RKO (cell line): ENCODE measurements at regions not wholly inside any gene's neighbourhood (a gene's known extent, or its start where the extent isn't known, plus 50 kb on each side); places are given as distances from the start of the nearest gene placed in this dataset.
"Not testable (repeated sequence)": the region's sequence is repeated elsewhere in the genome, so short reads cannot be mapped to it uniquely, and the experiment has no call there.

Experiments
- DNase-seq: peaks from one replicate; pipeline ENCODE4 v3.0.0-alpha.2; 2016; ENCODE audit warnings: low spot score

GRCh38 chr2:84288293-84288692 is 170.8 kb downstream of the SUCLG1 start:
- no peak for DNase-seq

GRCh38 chr2:84286878-84287277 is 172.2 kb downstream of the SUCLG1 start:
- no peak for DNase-seq

GRCh38 chr2:84285056-84285747 is 173.9 kb downstream of the SUCLG1 start:
- DNase-seq = no peak

- DNase-seq = no peak
Measured at GRCh38 chr2:84283506-84283905, 175.6 kb downstream of the SUCLG1 start.

GRCh38 chr2:84281510-84281909 is 177.6 kb downstream of the SUCLG1 start:
- DNase-seq = no peak

GRCh38 chr2:84280873-84281272 is 178.2 kb downstream of the SUCLG1 start:
- no peak for DNase-seq

- no peak for DNase-seq
Measured at GRCh38 chr2:84278386-84278785, 180.7 kb downstream of the SUCLG1 start.

- DNase-seq = no peak
Measured at GRCh38 chr2:84276590-84277255, 182.4 kb downstream of the SUCLG1 start.

GRCh38 chr2:84273406-84273805 is 185.7 kb downstream of the SUCLG1 start:
- DNase-seq = no peak

- no peak for DNase-seq
Measured at GRCh38 chr2:84271977-84272376, 187.1 kb downstream of the SUCLG1 start.

- peak; percentile 27 for DNase-seq
Measured at GRCh38 chr2:84257831-84258230, 201.2 kb downstream of the SUCLG1 start.

GRCh38 chr2:84251651-84252302 is 207.3 kb downstream of the SUCLG1 start:
- no peak for DNase-seq

GRCh38 chr2:84249140-84249539 is 209.9 kb downstream of the SUCLG1 start:
- DNase-seq = no peak

- DNase-seq = no peak
Measured at GRCh38 chr2:84247532-84247931, 211.5 kb downstream of the SUCLG1 start.

GRCh38 chr2:84243788-84244733 is 215.0 kb downstream of the SUCLG1 start:
- DNase-seq = no peak

GRCh38 chr2:84238907-84239306 is 220.2 kb downstream of the SUCLG1 start:
- DNase-seq = no peak

GRCh38 chr2:84236288-84236687 is 222.8 kb downstream of the SUCLG1 start:
- DNase-seq = no peak

- DNase-seq = no peak
Measured at GRCh38 chr2:84234103-84234502, 225.0 kb downstream of the SUCLG1 start.

GRCh38 chr2:84231478-84231877 is 227.6 kb downstream of the SUCLG1 start:
- no peak for DNase-seq

- no peak for DNase-seq
Measured at GRCh38 chr2:84224121-84224520, 235.0 kb downstream of the SUCLG1 start.

GRCh38 chr2:84223191-84223590 is 235.9 kb downstream of the SUCLG1 start:
- DNase-seq = no peak

- not testable (repeated sequence) for DNase-seq
Measured at GRCh38 chr2:84221102-84221501, 238.0 kb downstream of the SUCLG1 start.
